Loucy (cell line): ENCODE measurements at regions not wholly inside any gene's neighbourhood (a gene's known extent, or its start where the extent isn't known, plus 50 kb on each side); places are given as distances from the start of the nearest gene placed in this dataset.

Experiments used
- CTCF ChIP-seq: fragments of 200-600 bp; sonication (generic); conservative IDR thresholded peaks from 2 replicates; pipeline ENCODE4 v1.5.1; 2014; ENCODE audit warnings: mild to moderate bottlenecking, antibody characterized with exemption, low read length
- EZH2phosphoT487 ChIP-seq: fragments of 200-600 bp; IDR thresholded peaks from 2 replicates; pipeline ENCODE4 v1.6.1; 2018; ENCODE audit warnings: antibody characterized with exemption, mild to moderate bottlenecking, moderate library complexity, borderline replicate concordance

- TF ChIP-seq CTCF (no peak), EZH2phosphoT487 (no peak)
Observed at GRCh38 chr5:68714810-68715209, 379.0 kb upstream of the SLC30A5 start.
